ENCODE measurements at regions not wholly inside any gene's neighbourhood (a gene's known extent, or its start where the extent isn't known, plus 50 kb on each side); places are given as distances from the start of the nearest gene placed in this dataset.

DNA sequence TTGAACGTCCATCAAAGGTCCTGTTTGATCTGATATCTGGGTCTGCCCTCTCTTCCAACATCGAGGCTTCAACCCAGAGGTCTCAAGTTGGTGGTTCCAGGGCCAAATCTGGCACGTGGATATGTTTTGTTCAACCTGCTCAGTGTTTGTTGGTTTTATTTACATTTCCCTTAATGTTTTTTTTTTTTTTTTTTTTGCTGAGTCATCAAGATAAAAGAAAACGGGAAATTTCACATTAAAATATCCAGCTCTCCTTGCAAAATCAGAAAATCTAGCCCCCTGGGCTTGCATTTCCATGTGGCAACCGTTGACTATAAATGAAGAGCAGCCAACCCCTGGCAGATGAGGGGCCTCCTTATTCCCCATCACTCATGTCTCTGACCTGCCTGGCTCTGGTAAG lies 765.6 kb upstream of the TBX3 start:
- H3K4me3 Mint-ChIP-seq (ENCODE audit: unreplicated experiment), result no peak overlapping the region

GRCh38 chr12:115444346-115444745 lies 760.4 kb upstream of the TBX3 start:
- peaks cover 2% of the 10 kb centered on the region for H3K27me3 Mint-ChIP-seq (ENCODE audit: unreplicated experiment)
- TF ChIP-seq, protein P1, sequence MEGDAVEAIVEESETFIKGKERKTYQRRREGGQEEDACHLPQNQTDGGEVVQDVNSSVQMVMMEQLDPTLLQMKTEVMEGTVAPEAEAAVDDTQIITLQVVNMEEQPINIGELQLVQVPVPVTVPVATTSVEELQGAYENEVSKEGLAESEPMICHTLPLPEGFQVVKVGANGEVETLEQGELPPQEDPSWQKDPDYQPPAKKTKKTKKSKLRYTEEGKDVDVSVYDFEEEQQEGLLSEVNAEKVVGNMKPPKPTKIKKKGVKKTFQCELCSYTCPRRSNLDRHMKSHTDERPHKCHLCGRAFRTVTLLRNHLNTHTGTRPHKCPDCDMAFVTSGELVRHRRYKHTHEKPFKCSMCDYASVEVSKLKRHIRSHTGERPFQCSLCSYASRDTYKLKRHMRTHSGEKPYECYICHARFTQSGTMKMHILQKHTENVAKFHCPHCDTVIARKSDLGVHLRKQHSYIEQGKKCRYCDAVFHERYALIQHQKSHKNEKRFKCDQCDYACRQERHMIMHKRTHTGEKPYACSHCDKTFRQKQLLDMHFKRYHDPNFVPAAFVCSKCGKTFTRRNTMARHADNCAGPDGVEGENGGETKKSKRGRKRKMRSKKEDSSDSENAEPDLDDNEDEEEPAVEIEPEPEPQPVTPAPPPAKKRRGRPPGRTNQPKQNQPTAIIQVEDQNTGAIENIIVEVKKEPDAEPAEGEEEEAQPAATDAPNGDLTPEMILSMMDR (IDR thresholded peaks at IDR 0.05), result no peak

More for the DNA sequence above, 765.6 kb upstream of the TBX3 start:
- H3K4me1 Mint-ChIP-seq (ENCODE audit: unreplicated experiment), result peaks cover 9% of the 10 kb centered on the region
- no peaks in the 10 kb centered on the region for H3K36me3 Mint-ChIP-seq (ENCODE audit: unreplicated experiment)
- no peak for DNase-seq (ENCODE audit: extremely low spot score, unreplicated experiment)
- H3K27me3 Mint-ChIP-seq (ENCODE audit: unreplicated experiment), result peaks cover 20% of the 10 kb centered on the region
- no peaks in the 10 kb centered on the region for H3K9me3 Mint-ChIP-seq (ENCODE audit: unreplicated experiment)
- TF ChIP-seq, protein P1 (IDR thresholded peaks at IDR 0.05), result no peak
- H3K27ac Mint-ChIP-seq (ENCODE audit: unreplicated experiment), result no peak overlapping the region

GRCh38 chr12:115443351-115443938 lies 759.5 kb upstream of the TBX3 start:
- H3K4me1 Mint-ChIP-seq (ENCODE audit: unreplicated experiment), result peaks cover 8% of the 10 kb centered on the region
- H3K27me3 Mint-ChIP-seq (ENCODE audit: unreplicated experiment), result peaks cover 2% of the 10 kb centered on the region
- peaks cover 3% of the 10 kb centered on the region for H3K9me3 Mint-ChIP-seq (ENCODE audit: unreplicated experiment)
- no peak overlapping the region for H3K4me3 Mint-ChIP-seq (ENCODE audit: unreplicated experiment)
- TF ChIP-seq, protein P1 (IDR thresholded peaks at IDR 0.05), result no peak
- no peak for DNase-seq (ENCODE audit: extremely low spot score, unreplicated experiment)
- no peak overlapping the region for H3K27ac Mint-ChIP-seq (ENCODE audit: unreplicated experiment)
- no peaks in the 10 kb centered on the region for H3K36me3 Mint-ChIP-seq (ENCODE audit: unreplicated experiment)

More at GRCh38 chr12:115444346-115444745, 760.4 kb upstream of the TBX3 start:
- no peaks in the 10 kb centered on the region for H3K36me3 Mint-ChIP-seq (ENCODE audit: unreplicated experiment)
- H3K4me1 Mint-ChIP-seq (ENCODE audit: unreplicated experiment), result peaks cover 8% of the 10 kb centered on the region
- H3K4me3 Mint-ChIP-seq (ENCODE audit: unreplicated experiment), result no peak overlapping the region
- no peak overlapping the region for H3K27ac Mint-ChIP-seq (ENCODE audit: unreplicated experiment)
- DNase-seq (ENCODE audit: extremely low spot score, unreplicated experiment), result no peak
- H3K9me3 Mint-ChIP-seq (ENCODE audit: unreplicated experiment), result peaks cover 3% of the 10 kb centered on the region

DNA sequence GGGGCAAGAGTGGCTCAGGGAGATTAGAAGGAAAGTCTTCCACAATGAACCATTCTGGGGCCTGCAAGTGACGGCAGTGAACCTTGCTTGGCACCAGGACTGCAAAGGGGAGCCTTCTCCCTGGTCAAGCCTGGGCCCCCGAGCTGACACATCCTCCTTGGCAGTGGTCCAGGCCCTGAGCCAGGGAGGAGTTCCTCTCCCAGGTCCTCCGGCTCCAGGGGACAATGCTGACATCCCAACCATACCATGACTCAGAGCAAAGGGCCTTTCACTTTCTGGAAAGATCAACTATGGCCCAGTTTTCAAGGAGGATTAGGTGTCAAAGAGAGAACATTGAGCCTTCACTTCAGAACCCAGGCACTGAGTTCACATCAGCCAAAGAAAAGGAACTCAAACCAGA lies 756.5 kb upstream of the TBX3 start:
- no peaks in the 10 kb centered on the region for H3K36me3 Mint-ChIP-seq (ENCODE audit: unreplicated experiment)
- H3K4me1 Mint-ChIP-seq (ENCODE audit: unreplicated experiment), result peaks cover 8% of the 10 kb centered on the region
- H3K9me3 Mint-ChIP-seq (ENCODE audit: unreplicated experiment), result peaks cover 3% of the 10 kb centered on the region
- TF ChIP-seq, protein P1 (IDR thresholded peaks at IDR 0.05), result no peak
- H3K27ac Mint-ChIP-seq (ENCODE audit: unreplicated experiment), result no peak overlapping the region
- H3K4me3 Mint-ChIP-seq (ENCODE audit: unreplicated experiment), result no peak overlapping the region
- H3K27me3 Mint-ChIP-seq (ENCODE audit: unreplicated experiment), result peaks cover 2% of the 10 kb centered on the region
- DNase-seq (ENCODE audit: extremely low spot score, unreplicated experiment), result no peak

GRCh38 chr12:115439008-115439601 lies 755.1 kb upstream of the TBX3 start:
- no peak overlapping the region for H3K27ac Mint-ChIP-seq (ENCODE audit: unreplicated experiment)
- TF ChIP-seq, protein P1 (IDR thresholded peaks at IDR 0.05), result no peak

More at GRCh38 chr12:115439008-115439601, 755.1 kb upstream of the TBX3 start:
- no peaks in the 10 kb centered on the region for H3K36me3 Mint-ChIP-seq (ENCODE audit: unreplicated experiment)
- DNase-seq (ENCODE audit: extremely low spot score, unreplicated experiment), result no peak
- no peak overlapping the region for H3K4me3 Mint-ChIP-seq (ENCODE audit: unreplicated experiment)
- H3K4me1 Mint-ChIP-seq (ENCODE audit: unreplicated experiment), result peaks cover 8% of the 10 kb centered on the region
- peaks cover 3% of the 10 kb centered on the region for H3K9me3 Mint-ChIP-seq (ENCODE audit: unreplicated experiment)
- peaks cover 2% of the 10 kb centered on the region for H3K27me3 Mint-ChIP-seq (ENCODE audit: unreplicated experiment)
